GM12872 (cell line): ENCODE measurements at regions not wholly inside any gene's neighbourhood (a gene's known extent, or its start where the extent isn't known, plus 50 kb on each side); places are given as distances from the start of the nearest gene placed in this dataset.
A peak's percentile ranks its signal among the peaks of the same experiment; 100 is the strongest.

Experiments
- TF ChIP-seq, protein P1 (sequence below): IDR thresholded peaks from 3 replicates; pipeline ENCODE4 v1.5.1; 2011; ENCODE audit warnings: low read depth, mild to moderate bottlenecking, low read length, moderate library complexity; ENCODE audit not compliant: insufficient read depth

DNA sequence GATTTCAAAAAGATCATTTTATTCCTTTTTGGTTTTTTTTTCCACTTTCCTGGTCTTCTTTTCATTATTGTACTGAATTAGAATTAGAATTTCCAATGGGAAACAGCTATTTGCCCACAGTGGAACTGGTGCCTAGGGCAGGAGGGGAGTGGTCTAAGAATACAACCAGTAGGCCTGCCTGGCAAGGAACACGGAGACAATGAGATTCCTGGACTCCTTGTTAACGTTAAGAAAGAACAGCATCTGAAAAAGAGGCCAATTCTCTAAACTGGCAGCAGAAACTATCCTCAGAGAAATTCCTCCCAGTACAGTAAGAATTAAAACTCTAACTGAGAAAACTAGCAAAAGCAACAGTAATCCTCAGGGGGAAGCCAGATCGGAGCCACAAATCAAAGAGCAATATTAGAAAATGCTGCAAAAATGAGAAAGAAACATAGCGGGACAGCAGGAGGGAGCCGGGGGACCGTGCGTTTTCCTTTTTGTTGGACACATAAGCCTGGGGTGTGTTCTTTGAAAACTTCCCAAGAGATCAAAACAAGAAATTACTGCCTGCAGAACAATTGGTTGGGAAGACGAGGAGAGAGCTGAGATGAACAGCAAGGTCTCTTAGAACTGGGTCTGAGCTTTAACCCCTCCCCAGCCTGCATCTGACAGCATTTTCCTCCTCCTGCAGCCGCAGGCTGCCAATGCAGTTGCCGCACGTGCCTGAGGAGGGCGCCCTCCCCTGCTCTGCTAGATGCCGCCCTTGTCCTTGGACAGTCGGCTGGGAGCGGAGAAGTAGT, 776.0 kb downstream of the TSN start:
- TF ChIP-seq, protein P1, sequence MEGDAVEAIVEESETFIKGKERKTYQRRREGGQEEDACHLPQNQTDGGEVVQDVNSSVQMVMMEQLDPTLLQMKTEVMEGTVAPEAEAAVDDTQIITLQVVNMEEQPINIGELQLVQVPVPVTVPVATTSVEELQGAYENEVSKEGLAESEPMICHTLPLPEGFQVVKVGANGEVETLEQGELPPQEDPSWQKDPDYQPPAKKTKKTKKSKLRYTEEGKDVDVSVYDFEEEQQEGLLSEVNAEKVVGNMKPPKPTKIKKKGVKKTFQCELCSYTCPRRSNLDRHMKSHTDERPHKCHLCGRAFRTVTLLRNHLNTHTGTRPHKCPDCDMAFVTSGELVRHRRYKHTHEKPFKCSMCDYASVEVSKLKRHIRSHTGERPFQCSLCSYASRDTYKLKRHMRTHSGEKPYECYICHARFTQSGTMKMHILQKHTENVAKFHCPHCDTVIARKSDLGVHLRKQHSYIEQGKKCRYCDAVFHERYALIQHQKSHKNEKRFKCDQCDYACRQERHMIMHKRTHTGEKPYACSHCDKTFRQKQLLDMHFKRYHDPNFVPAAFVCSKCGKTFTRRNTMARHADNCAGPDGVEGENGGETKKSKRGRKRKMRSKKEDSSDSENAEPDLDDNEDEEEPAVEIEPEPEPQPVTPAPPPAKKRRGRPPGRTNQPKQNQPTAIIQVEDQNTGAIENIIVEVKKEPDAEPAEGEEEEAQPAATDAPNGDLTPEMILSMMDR, result peak; percentile 50

DNA sequence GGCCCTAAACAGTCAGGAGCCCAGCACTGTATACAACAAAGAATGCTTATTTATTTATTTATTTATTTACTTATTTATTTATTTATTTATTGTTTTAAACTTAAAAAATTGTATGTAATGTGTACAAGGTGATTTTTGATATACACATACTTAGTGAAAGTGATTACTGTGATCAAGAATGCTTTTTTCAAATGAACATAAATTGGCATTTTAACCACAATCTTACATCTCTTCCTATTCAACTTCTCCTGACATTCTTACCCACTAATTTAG, 776.6 kb downstream of the TSN start:
- TF ChIP-seq, protein P1, result no peak

DNA sequence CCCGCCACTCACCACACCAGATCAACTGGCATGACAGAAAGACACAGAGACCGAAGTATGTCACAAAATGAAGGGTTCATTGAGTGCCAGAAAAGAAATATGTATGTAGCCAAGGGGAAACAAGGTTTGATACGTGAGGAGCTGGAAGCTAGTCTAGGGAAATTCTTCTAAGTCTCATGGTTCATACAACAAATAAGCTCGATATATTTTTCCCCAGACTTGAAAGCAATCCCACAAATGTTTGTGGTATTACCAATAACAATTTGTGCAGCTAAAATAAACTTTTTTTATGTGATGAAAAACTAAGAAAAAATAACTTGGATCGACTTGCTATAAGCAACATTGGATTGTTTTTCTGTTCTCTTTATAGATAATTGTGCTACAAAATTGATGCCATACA, 777.0 kb downstream of the TSN start:
- TF ChIP-seq, protein P1, result no peak

DNA sequence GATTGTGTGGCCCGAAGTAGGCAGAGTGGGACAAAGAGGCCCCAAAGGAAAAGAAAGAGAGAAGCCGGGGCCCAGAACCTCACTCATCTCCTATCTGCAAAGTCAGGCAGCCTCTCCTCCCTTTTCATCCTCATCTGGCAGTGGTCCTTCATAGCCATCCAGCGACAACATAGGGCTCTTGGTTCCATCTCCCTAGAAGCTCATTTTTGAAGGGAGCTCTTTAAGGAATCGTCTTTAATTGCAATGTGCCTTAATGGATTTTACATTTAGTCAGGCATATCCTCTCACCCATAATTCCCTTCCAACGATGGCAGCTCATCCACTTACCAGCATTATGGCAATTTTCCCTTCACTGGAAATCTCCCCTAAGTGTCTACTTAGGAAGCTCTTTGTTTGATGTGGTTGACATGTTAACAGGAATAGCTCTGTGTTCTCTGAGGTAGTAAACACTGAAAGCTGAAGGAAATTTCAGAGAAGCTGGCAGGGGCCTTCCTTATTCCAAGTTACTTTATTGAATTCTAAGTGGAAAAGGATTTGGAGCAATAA, 780.6 kb downstream of the TSN start:
- TF ChIP-seq, protein P1, result no peak

DNA sequence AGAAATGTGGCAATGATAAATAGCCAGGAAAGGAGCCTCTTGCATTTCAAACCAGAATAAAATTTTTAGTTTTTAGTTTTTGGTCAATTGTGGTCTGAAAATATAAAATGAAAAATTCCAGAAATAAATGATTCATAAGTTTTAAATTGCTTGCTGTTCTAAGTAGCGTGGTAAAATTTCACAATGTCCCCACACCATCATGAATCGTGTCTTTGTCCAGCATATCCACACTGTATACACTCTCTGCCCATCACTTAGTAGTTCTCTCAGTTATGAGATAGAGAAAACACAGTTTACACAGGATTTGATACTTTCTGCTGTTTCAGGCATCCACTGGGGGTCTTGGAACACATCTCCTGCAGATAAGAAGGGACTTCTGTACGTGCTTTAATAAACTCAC, 783.9 kb downstream of the TSN start:
- TF ChIP-seq, protein P1, result no peak

DNA sequence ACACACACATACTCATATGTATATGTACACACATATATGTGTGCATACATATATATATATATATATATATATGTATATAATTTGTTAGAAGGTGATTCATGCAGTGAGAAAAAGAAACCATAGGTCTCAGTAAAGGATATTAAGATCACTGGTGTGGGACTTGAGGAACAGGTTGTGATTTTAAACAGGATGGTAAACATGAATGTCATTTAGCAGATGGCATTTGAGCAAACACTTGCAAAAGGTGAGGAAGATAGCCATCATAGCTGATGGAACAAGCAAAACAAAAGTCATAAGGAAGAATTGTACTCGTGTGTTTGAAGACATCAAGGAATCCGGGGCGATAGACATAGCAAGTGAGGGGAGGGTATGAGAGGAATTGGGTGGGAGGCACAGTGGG, 784.5 kb downstream of the TSN start:
- TF ChIP-seq, protein P1, result no peak

DNA sequence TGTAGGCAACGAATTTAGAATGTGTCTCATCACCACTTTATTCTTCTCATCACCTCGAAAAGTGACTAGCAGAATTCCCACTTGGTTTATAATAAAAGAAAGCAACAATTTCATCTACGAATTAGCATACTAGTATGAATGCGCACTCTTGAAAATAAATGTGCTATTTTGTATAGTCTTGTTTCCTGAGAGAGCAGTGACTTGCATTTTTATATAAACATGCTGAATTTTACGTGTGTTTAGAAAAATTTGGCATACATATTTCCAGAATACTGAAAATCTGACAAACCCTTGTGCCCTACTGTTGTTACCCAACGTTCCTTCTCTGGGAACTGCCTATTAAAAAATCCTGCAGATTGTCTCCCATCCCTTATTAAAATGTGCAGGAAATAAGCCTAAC, 786.8 kb downstream of the TSN start:
- TF ChIP-seq, protein P1, result no peak
